ENCODE measurements at regions not wholly inside any gene's neighbourhood (a gene's known extent, or its start where the extent isn't known, plus 50 kb on each side); places are given as distances from the start of the nearest gene placed in this dataset.

DNA sequence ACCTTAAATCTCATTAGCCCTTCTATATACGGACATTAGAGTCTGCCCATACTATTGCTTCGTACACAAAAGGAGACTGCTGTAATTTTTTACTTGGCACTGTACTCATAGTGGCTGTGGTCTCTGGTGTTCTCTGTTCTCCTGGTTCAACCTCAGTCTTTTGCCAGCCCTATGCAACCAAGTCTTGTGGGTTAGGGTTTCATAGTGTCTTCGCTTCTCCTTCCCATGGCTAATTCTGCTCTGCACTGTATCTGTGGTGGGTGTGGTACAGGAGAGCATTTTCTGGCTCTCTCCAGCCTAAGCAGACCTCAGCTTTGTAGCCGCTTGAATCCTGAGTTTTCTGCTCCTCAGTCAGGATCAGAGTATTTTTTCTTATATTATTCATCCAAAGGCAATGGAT lies 981.2 kb downstream of the SQOR start:
- Histone ChIP-seq H3K4me1 (ENCODE audit: control insufficient read depth, insufficient read depth, low read length) (no peaks in the 10 kb centered on the region), H3K9ac (ENCODE audit: extremely low read depth, low read length, poor library complexity, severe bottlenecking) (no peak overlapping the region), H3K36me3 (ENCODE audit: control insufficient read depth, insufficient read depth, low read length) (no peaks in the 10 kb centered on the region), H3K9me3 (ENCODE audit: control insufficient read depth, low read length) (no peaks in the 10 kb centered on the region), H3K4me3 (ENCODE audit: low read length) (no peak overlapping the region), H3K27me3 (ENCODE audit: control insufficient read depth, insufficient read depth, low read length, poor library complexity, severe bottlenecking) (no peaks in the 10 kb centered on the region), H3K27ac (ENCODE audit: low read depth, low read length) (no peak overlapping the region)
- Mint-ChIP-seq H3K36me3 (ENCODE audit: low read depth) (peaks cover 1% of the 10 kb centered on the region), H3K27me3 (ENCODE audit: insufficient read depth) (no peaks in the 10 kb centered on the region), H3K4me3 (no peak overlapping the region), H3K9me3 (peaks cover 11% of the 10 kb centered on the region), H3K27ac (no peak overlapping the region), H3K4me1 (no peaks in the 10 kb centered on the region)
- 94 to 100% methylated on average over 3 of the region's 4 CpGs for WGBS, 2 experiments (ENCODE audit: insufficient coverage in 1 of 2, insufficient read length in 1 of 2)
- TF ChIP-seq, protein P1, sequence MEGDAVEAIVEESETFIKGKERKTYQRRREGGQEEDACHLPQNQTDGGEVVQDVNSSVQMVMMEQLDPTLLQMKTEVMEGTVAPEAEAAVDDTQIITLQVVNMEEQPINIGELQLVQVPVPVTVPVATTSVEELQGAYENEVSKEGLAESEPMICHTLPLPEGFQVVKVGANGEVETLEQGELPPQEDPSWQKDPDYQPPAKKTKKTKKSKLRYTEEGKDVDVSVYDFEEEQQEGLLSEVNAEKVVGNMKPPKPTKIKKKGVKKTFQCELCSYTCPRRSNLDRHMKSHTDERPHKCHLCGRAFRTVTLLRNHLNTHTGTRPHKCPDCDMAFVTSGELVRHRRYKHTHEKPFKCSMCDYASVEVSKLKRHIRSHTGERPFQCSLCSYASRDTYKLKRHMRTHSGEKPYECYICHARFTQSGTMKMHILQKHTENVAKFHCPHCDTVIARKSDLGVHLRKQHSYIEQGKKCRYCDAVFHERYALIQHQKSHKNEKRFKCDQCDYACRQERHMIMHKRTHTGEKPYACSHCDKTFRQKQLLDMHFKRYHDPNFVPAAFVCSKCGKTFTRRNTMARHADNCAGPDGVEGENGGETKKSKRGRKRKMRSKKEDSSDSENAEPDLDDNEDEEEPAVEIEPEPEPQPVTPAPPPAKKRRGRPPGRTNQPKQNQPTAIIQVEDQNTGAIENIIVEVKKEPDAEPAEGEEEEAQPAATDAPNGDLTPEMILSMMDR (conservative IDR thresholded peaks at IDR 0.05), result no peak
- DNase-seq, result no peak

DNA sequence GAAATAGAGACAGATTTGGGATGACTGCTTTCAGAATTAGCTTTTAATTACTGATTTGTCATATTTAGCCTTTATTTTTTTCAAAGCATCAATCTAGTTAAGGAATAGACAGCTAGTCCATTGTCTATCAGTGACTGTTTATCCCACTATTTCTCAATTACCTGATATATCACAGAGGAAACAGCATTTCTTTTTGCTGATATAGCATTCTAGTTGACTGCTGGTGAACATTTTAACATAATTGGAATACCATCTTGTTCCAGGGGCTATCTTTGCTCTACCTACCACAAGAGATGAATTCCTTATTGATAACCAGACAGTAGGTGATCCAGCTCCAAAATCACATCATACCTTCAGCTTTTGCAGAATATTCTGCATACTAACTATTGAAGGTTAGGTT lies 982.7 kb downstream of the SQOR start:
- H3K4me1 ChIP-seq (ENCODE audit: control insufficient read depth, insufficient read depth, low read length), result no peaks in the 10 kb centered on the region
- H3K9me3 Mint-ChIP-seq, result peaks cover 11% of the 10 kb centered on the region
- no peak overlapping the region for H3K27ac ChIP-seq (ENCODE audit: low read depth, low read length)
- TF ChIP-seq, protein P1 (conservative IDR thresholded peaks at IDR 0.05), result no peak
- H3K36me3 Mint-ChIP-seq (ENCODE audit: low read depth), result peaks cover 1% of the 10 kb centered on the region
- DNase-seq, result no peak
- no peaks in the 10 kb centered on the region for H3K9me3 ChIP-seq (ENCODE audit: control insufficient read depth, low read length)
- no peaks in the 10 kb centered on the region for H3K36me3 ChIP-seq (ENCODE audit: control insufficient read depth, insufficient read depth, low read length)
- no peaks in the 10 kb centered on the region for H3K27me3 ChIP-seq (ENCODE audit: control insufficient read depth, insufficient read depth, low read length, poor library complexity, severe bottlenecking)
- no peak overlapping the region for H3K4me3 Mint-ChIP-seq
- no peak overlapping the region for H3K4me3 ChIP-seq (ENCODE audit: low read length)
- H3K4me1 Mint-ChIP-seq, result no peaks in the 10 kb centered on the region
- no peak overlapping the region for H3K27ac Mint-ChIP-seq
- H3K9ac ChIP-seq (ENCODE audit: extremely low read depth, low read length, poor library complexity, severe bottlenecking), result no peak overlapping the region
- no peaks in the 10 kb centered on the region for H3K27me3 Mint-ChIP-seq (ENCODE audit: insufficient read depth)

DNA sequence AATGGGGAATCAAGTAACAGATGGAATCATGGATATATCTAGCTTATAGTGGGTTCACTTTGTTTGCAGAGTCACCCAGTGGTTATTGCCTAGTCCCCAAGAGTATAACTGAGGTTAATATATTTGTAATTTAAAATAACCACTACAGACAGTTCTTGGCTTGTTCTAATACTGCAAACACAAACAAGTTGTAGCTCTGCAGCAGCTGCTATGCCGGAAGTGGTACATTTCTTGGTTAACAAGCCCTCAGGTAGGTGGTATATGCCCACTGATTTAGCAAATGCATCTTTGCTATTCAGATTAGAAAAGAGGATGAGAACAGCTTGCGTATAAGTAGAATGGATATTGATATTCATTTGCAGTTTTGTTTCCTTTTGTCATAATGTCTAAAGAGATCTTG lies 984.2 kb downstream of the SQOR start:
- Mint-ChIP-seq H3K27ac (no peak overlapping the region), H3K36me3 (ENCODE audit: low read depth) (peaks cover 1% of the 10 kb centered on the region), H3K4me1 (no peaks in the 10 kb centered on the region), H3K4me3 (no peak overlapping the region), H3K9me3 (peaks cover 8% of the 10 kb centered on the region), H3K27me3 (ENCODE audit: insufficient read depth) (no peaks in the 10 kb centered on the region)
- TF ChIP-seq, protein P1 (conservative IDR thresholded peaks at IDR 0.05), result no peak
- Histone ChIP-seq H3K4me3 (ENCODE audit: low read length) (no peak overlapping the region), H3K36me3 (ENCODE audit: control insufficient read depth, insufficient read depth, low read length) (no peaks in the 10 kb centered on the region), H3K4me1 (ENCODE audit: control insufficient read depth, insufficient read depth, low read length) (no peaks in the 10 kb centered on the region), H3K27me3 (ENCODE audit: control insufficient read depth, insufficient read depth, low read length, poor library complexity, severe bottlenecking) (no peaks in the 10 kb centered on the region), H3K9me3 (ENCODE audit: control insufficient read depth, low read length) (no peaks in the 10 kb centered on the region), H3K27ac (ENCODE audit: low read depth, low read length) (no peak overlapping the region), H3K9ac (ENCODE audit: extremely low read depth, low read length, poor library complexity, severe bottlenecking) (no peak overlapping the region)
- no peak for DNase-seq
- WGBS, 2 experiments (ENCODE audit: insufficient coverage in 1 of 2, insufficient read length in 1 of 2), result 89 to 96% methylated on average over 2 of the region's 2 CpGs
